Ishikawa (cell line): ENCODE measurements at regions not wholly inside any gene's neighbourhood (a gene's known extent, or its start where the extent isn't known, plus 50 kb on each side); places are given as distances from the start of the nearest gene placed in this dataset.

Experiments
- CEBPB ChIP-seq: IDR thresholded peaks from 2 replicates; pipeline ENCODE4 v1.6.1; 2012
- CREB1 ChIP-seq: IDR thresholded peaks from 2 replicates; pipeline ENCODE4 v1.6.1; 2012; ENCODE audit warnings: low read depth
- EGR1 ChIP-seq: IDR thresholded peaks from 2 replicates; pipeline ENCODE4 v1.6.1; 2012
- EP300 ChIP-seq: IDR thresholded peaks from 2 replicates; pipeline ENCODE4 v1.6.1; 2012; ENCODE audit warnings: borderline replicate concordance
- FOXM1 ChIP-seq: IDR thresholded peaks from 2 replicates; pipeline ENCODE4 v1.6.1; 2012; ENCODE audit warnings: low read depth, borderline replicate concordance
- MAX ChIP-seq: IDR thresholded peaks from 2 replicates; pipeline ENCODE4 v1.6.1; 2012
- NFIC ChIP-seq: IDR thresholded peaks from 2 replicates; pipeline ENCODE4 v1.6.1; 2012
- RAD21 ChIP-seq: IDR thresholded peaks from 2 replicates; pipeline ENCODE4 v1.6.1; 2012; ENCODE audit warnings: low read depth
- TAF1 ChIP-seq: IDR thresholded peaks from 2 replicates; pipeline ENCODE4 v1.6.1; 2012; ENCODE audit warnings: low read depth, mild to moderate bottlenecking
- TCF12 ChIP-seq: IDR thresholded peaks from 2 replicates; pipeline ENCODE4 v1.6.1; 2012; ENCODE audit warnings: low read depth
- TEAD4 ChIP-seq: IDR thresholded peaks from 2 replicates; pipeline ENCODE4 v1.6.1; 2012
- YY1 ChIP-seq: IDR thresholded peaks from 2 replicates; pipeline ENCODE4 v1.6.1; 2012; ENCODE audit warnings: low read depth
- ZBTB7A ChIP-seq: IDR thresholded peaks from 2 replicates; pipeline ENCODE4 v1.6.1; 2012; ENCODE audit warnings: low read depth
- TF ChIP-seq, protein P1 (sequence below): IDR thresholded peaks from 2 replicates; pipeline ENCODE4 v1.6.1; 2012
- TF ChIP-seq, protein P2 (sequence below): IDR thresholded peaks from 2 replicates; pipeline ENCODE4 v1.6.1; 2012; ENCODE audit warnings: low read depth, mild to moderate bottlenecking

DNA sequence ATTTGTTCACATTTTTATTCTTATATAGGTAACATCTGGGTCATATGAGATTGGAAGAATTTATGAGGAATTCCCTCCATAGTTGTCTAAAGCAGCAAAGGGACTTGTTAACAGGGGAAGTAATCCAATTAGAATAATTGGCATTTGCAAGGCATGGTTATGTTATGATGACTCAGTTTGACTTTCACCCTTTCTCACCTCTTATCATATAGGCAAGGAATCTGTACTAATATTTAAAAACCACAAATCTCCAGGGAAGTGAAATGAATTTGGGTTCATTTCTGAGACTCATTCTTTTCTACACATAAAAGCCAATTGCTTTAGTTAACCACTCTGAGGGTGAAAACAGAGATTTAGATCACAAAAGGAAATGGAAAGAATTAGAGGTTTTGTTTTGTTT, 281.5 kb upstream of the DKK2 start:
- TF ChIP-seq EP300 (no peak), CREB1 (no peak), MAX (no peak), YY1 (no peak), TCF12 (no peak), ZBTB7A (no peak), FOXM1 (no peak), TEAD4 (no peak)
- TF ChIP-seq, protein P1, sequence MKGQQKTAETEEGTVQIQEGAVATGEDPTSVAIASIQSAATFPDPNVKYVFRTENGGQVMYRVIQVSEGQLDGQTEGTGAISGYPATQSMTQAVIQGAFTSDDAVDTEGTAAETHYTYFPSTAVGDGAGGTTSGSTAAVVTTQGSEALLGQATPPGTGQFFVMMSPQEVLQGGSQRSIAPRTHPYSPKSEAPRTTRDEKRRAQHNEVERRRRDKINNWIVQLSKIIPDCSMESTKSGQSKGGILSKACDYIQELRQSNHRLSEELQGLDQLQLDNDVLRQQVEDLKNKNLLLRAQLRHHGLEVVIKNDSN: no peak
- TF ChIP-seq, protein P2, sequence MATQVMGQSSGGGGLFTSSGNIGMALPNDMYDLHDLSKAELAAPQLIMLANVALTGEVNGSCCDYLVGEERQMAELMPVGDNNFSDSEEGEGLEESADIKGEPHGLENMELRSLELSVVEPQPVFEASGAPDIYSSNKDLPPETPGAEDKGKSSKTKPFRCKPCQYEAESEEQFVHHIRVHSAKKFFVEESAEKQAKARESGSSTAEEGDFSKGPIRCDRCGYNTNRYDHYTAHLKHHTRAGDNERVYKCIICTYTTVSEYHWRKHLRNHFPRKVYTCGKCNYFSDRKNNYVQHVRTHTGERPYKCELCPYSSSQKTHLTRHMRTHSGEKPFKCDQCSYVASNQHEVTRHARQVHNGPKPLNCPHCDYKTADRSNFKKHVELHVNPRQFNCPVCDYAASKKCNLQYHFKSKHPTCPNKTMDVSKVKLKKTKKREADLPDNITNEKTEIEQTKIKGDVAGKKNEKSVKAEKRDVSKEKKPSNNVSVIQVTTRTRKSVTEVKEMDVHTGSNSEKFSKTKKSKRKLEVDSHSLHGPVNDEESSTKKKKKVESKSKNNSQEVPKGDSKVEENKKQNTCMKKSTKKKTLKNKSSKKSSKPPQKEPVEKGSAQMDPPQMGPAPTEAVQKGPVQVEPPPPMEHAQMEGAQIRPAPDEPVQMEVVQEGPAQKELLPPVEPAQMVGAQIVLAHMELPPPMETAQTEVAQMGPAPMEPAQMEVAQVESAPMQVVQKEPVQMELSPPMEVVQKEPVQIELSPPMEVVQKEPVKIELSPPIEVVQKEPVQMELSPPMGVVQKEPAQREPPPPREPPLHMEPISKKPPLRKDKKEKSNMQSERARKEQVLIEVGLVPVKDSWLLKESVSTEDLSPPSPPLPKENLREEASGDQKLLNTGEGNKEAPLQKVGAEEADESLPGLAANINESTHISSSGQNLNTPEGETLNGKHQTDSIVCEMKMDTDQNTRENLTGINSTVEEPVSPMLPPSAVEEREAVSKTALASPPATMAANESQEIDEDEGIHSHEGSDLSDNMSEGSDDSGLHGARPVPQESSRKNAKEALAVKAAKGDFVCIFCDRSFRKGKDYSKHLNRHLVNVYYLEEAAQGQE: no peak

DNA sequence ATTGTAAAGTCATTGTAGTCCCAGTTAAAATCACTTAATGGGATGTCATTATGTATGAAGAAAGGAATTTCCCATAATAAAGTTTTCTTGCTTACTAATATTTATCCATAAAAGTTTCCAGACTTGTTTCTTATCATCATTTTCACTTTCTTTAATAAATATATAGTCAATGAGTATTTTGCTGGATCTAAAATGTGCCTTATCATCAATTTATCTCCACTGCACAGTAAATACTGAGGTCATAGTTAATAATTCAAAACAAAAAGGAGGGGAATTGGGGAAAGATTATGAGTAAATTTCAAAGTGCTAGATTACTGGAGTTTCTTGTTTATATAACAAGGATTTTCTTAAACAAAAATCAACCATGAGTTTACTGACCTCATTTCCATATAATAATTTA, 279.5 kb upstream of the DKK2 start:
- TF ChIP-seq YY1 (no peak), EP300 (no peak), ZBTB7A (no peak), CREB1 (no peak), MAX (no peak), TCF12 (no peak), NFIC (no peak), TEAD4 (no peak), TAF1 (no peak), EGR1 (no peak), RAD21 (no peak), CEBPB (no peak), FOXM1 (no peak)
- TF ChIP-seq, protein P1: no peak
- TF ChIP-seq, protein P2: no peak

- TF ChIP-seq TEAD4 (no peak), CREB1 (no peak), TAF1 (no peak)
- TF ChIP-seq, protein P1: no peak
Observed at GRCh38 chr4:107314156-107314555, 278.0 kb upstream of the DKK2 start.

- no peak for TF ChIP-seq EGR1
- TF ChIP-seq TCF12: no peak
- no peak for TF ChIP-seq EP300
- TF ChIP-seq MAX: no peak
- TF ChIP-seq FOXM1: no peak
- TF ChIP-seq ZBTB7A: no peak
- TF ChIP-seq RAD21: no peak
- TF ChIP-seq CREB1: no peak
- TF ChIP-seq CEBPB: no peak
- TF ChIP-seq TEAD4: no peak
- TF ChIP-seq, protein P2: no peak
- TF ChIP-seq, protein P1: no peak
Observed at GRCh38 chr4:107312366-107312765, 276.3 kb upstream of the DKK2 start.
